22Rv1 (cell line): ENCODE measurements at regions not wholly inside any gene's neighbourhood (a gene's known extent, or its start where the extent isn't known, plus 50 kb on each side); places are given as distances from the start of the nearest gene placed in this dataset.

Experiments used
- ZFX ChIP-seq: fragments of 450-650 bp; IDR thresholded peaks from 2 replicates; pipeline ENCODE4 v1.6.1; 2017; ENCODE audit warnings: antibody characterized with exemption, borderline replicate concordance
- TF ChIP-seq, protein P1 (sequence below): fragments of 450-650 bp; IDR thresholded peaks from 2 replicates; pipeline ENCODE4 v1.5.1; 2017; ENCODE audit warnings: mild to moderate bottlenecking

DNA sequence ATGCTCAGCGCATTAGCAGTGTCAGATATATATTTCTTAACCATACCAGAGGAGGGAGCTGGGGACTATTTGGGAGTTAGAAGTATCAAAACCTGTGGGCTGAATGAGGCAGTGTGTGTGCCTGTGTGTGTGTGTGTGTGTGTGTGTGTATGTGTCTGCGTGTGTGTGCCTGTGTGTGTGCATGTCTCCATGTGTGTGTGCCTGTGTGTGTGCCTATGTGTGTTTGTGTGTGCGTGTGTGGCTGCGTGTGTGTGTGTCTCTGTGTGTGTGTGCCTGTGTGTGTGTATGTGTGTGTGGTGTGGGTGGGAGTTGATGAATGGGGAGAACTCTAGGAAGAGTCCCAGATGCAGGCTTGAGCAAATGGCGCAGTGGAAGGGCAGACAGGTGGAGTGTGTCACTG, 92.9 kb downstream of the PAX1 start:
- TF ChIP-seq, protein P1, sequence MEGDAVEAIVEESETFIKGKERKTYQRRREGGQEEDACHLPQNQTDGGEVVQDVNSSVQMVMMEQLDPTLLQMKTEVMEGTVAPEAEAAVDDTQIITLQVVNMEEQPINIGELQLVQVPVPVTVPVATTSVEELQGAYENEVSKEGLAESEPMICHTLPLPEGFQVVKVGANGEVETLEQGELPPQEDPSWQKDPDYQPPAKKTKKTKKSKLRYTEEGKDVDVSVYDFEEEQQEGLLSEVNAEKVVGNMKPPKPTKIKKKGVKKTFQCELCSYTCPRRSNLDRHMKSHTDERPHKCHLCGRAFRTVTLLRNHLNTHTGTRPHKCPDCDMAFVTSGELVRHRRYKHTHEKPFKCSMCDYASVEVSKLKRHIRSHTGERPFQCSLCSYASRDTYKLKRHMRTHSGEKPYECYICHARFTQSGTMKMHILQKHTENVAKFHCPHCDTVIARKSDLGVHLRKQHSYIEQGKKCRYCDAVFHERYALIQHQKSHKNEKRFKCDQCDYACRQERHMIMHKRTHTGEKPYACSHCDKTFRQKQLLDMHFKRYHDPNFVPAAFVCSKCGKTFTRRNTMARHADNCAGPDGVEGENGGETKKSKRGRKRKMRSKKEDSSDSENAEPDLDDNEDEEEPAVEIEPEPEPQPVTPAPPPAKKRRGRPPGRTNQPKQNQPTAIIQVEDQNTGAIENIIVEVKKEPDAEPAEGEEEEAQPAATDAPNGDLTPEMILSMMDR, result no peak
- TF ChIP-seq ZFX, result no peak
